Uterus (tissue), 2 donors: ENCODE measurements at regions not wholly inside any gene's neighbourhood (a gene's known extent, or its start where the extent isn't known, plus 50 kb on each side); places are given as distances from the start of the nearest gene placed in this dataset.

Experiments
- CTCF ChIP-seq, 4 experiments: fragments of 200-600 bp in 2 of 4; fragments of 450-650 bp in 2 of 4; sonication (generic) in 2 of 4; IDR thresholded peaks; one replicate each; pipeline ENCODE4 v1.5.1; 2016 to 2019; ENCODE audit warnings: antibody characterized with exemption in 4 of 4, mild to moderate bottlenecking in 2 of 4, moderate library complexity in 1 of 4
- POLR2A ChIP-seq, 2 donors: fragments of 450-650 bp; IDR thresholded peaks; one replicate each; pipeline ENCODE4 v1.6.1; 2016; ENCODE audit warnings: antibody characterized with exemption in 2 of 2, mild to moderate bottlenecking in 1 of 2, moderate library complexity in 1 of 2

- no peak for TF ChIP-seq CTCF (IDR thresholded peaks at IDR 0.05)
- TF ChIP-seq POLR2A (IDR thresholded peaks at IDR 0.05): no peak
Observed at GRCh38 chr13:79830426-79830825, 349.5 kb downstream of the NDFIP2 start.
